GM21515 (cell line): ENCODE measurements at regions not wholly inside any gene's neighbourhood (a gene's known extent, or its start where the extent isn't known, plus 50 kb on each side); places are given as distances from the start of the nearest gene placed in this dataset.
"Not testable (repeated sequence)": the region's sequence is repeated elsewhere in the genome, so short reads cannot be mapped to it uniquely, and the experiment has no call there.

ENCODE experiments used
- ATAC-seq: cut with Tn5 transposase; IDR thresholded peaks from one replicate; pipeline ENCODE4 v1.9.1; 2021; ENCODE audit not compliant: unreplicated experiment

GRCh38 chr18:38575023-38575422 is 1009.4 kb upstream of the CELF4 start:
- ATAC-seq: no peak

- ATAC-seq: no peak
These were observed 1007.0 kb upstream of the CELF4 start for GRCh38 chr18:38572554-38573111.

- no peak for ATAC-seq
These were observed 1006.1 kb upstream of the CELF4 start for GRCh38 chr18:38571651-38572050.

- ATAC-seq: no peak
These were observed 999.9 kb upstream of the CELF4 start for GRCh38 chr18:38565513-38565912.

GRCh38 chr18:38563396-38563980 is 997.9 kb upstream of the CELF4 start:
- ATAC-seq: no peak

GRCh38 chr18:38557006-38557405 is 991.4 kb upstream of the CELF4 start:
- no peak for ATAC-seq

- no peak for ATAC-seq
These were observed 987.2 kb upstream of the CELF4 start for GRCh38 chr18:38552732-38553321.

GRCh38 chr18:38551881-38552280 is 986.3 kb upstream of the CELF4 start:
- ATAC-seq: no peak

GRCh38 chr18:38545071-38545470 is 979.5 kb upstream of the CELF4 start:
- ATAC-seq: no peak

GRCh38 chr18:38539856-38540255 is 974.3 kb upstream of the CELF4 start:
- ATAC-seq: no peak

- ATAC-seq: no peak
These were observed 973.8 kb upstream of the CELF4 start for GRCh38 chr18:38539371-38539770.

GRCh38 chr18:38534073-38534472 is 968.5 kb upstream of the CELF4 start:
- no peak for ATAC-seq

- ATAC-seq: no peak
These were observed 961.3 kb upstream of the CELF4 start for GRCh38 chr18:38526922-38527321.

GRCh38 chr18:38525039-38525438 is 959.4 kb upstream of the CELF4 start:
- ATAC-seq: no peak

- ATAC-seq: no peak
These were observed 955.2 kb upstream of the CELF4 start for GRCh38 chr18:38520786-38521185.

- ATAC-seq: no peak
These were observed 936.9 kb upstream of the CELF4 start for GRCh38 chr18:38502539-38502938.

- no peak for ATAC-seq
These were observed 931.7 kb upstream of the CELF4 start for GRCh38 chr18:38497266-38497665.

GRCh38 chr18:38496222-38496793 is 930.7 kb upstream of the CELF4 start:
- ATAC-seq: no peak

GRCh38 chr18:38494065-38494464 is 928.5 kb upstream of the CELF4 start:
- no peak for ATAC-seq

- no peak for ATAC-seq
These were observed 925.6 kb upstream of the CELF4 start for GRCh38 chr18:38491195-38491594.

GRCh38 chr18:38489721-38490120 is 924.1 kb upstream of the CELF4 start:
- not testable (repeated sequence) for ATAC-seq

GRCh38 chr18:38487521-38487920 is 921.9 kb upstream of the CELF4 start:
- ATAC-seq: no peak
